WTC11 (cell line): ENCODE measurements at regions not wholly inside any gene's neighbourhood (a gene's known extent, or its start where the extent isn't known, plus 50 kb on each side); places are given as distances from the start of the nearest gene placed in this dataset.
"Not testable (repeated sequence)": the region's sequence is repeated elsewhere in the genome, so short reads cannot be mapped to it uniquely, and the experiment has no call there.

Source experiments
- ATAC-seq: fragments of 200-7000 bp; cut with Tn5 transposase; 2 replicates; pipeline ENCODE4 v1.10.0; 2021; ENCODE audit warnings: mild to moderate bottlenecking, moderate library complexity
- CTCF ChIA-PET: fragments of 300-600 bp; sonication (Branson Sonifier 250); formaldehyde crosslinking; loops from one replicate; lab custom pipeline; 2021; ENCODE audit warnings: antibody characterized with exemption; lab: Charles Lee
- POLR2A ChIA-PET: fragments of 350-600 bp; sonication (Branson Sonifier 250); formaldehyde crosslinking; loops from one replicate; lab custom pipeline; 2021; ENCODE audit warnings: antibody characterized with exemption; lab: Charles Lee
- DNase-seq: peaks from one replicate; pipeline ENCODE4 v3.0.0; 2021; ENCODE audit warnings: low spot score
- H3K27ac Mint-ChIP-seq: 2 replicates; pipeline ENCODE4 v1.8.0; 2021; ENCODE audit warnings: mixed read lengths
- H3K27me3 Mint-ChIP-seq: 2 replicates; pipeline ENCODE4 v1.8.0; 2021; ENCODE audit warnings: low read depth, mild to moderate bottlenecking, moderate library complexity, mixed read lengths
- H3K36me3 Mint-ChIP-seq: 2 replicates; pipeline ENCODE4 v1.8.0; 2021; ENCODE audit warnings: mixed read lengths
- H3K4me1 Mint-ChIP-seq: 2 replicates; pipeline ENCODE4 v1.8.0; 2022; ENCODE audit warnings: mixed read lengths
- H3K4me3 Mint-ChIP-seq: 2 replicates; pipeline ENCODE4 v1.8.0; 2021; ENCODE audit warnings: mild to moderate bottlenecking, moderate library complexity, mixed read lengths
- H3K9me3 Mint-ChIP-seq: 2 replicates; pipeline ENCODE4 v1.8.0; 2021; ENCODE audit warnings: mixed read lengths
- AFF4 ChIP-seq: sonication (generic); formaldehyde crosslinking; IDR thresholded peaks from 2 replicates; pipeline ENCODE4 v1.8.1; 2023; ENCODE audit warnings: mild to moderate bottlenecking, missing genetic modification reagents, borderline replicate concordance
- ATF3 ChIP-seq: sonication (generic); formaldehyde crosslinking; conservative IDR thresholded peaks from 2 replicates; pipeline ENCODE4 v1.8.1; 2022; ENCODE audit warnings: mild to moderate bottlenecking, missing genetic modification reagents
- CREB1 ChIP-seq: sonication (generic); formaldehyde crosslinking; IDR thresholded peaks from 2 replicates; pipeline ENCODE4 v1.8.0; 2023; ENCODE audit warnings: mild to moderate bottlenecking, missing genetic modification reagents
- E2F1 ChIP-seq: sonication (generic); formaldehyde crosslinking; IDR thresholded peaks from 2 replicates; pipeline ENCODE4 v1.8.0; 2022; ENCODE audit warnings: mild to moderate bottlenecking, missing genetic modification reagents
- EMX1 ChIP-seq: fragments of 250-450 bp; sonication (Bioruptor Pico); IDR thresholded peaks from 2 replicates; pipeline ENCODE4 v1.8.0; 2021; ENCODE audit warnings: mild to moderate bottlenecking
- FOXJ3 ChIP-seq: sonication (generic); formaldehyde crosslinking; IDR thresholded peaks from 2 replicates; pipeline ENCODE4 v1.9.0; 2021; ENCODE audit warnings: missing genetic modification reagents, mild to moderate bottlenecking, borderline replicate concordance
- MAX ChIP-seq: sonication (generic); formaldehyde crosslinking; IDR thresholded peaks from 2 replicates; pipeline ENCODE4 v1.8.0; 2022; ENCODE audit warnings: mild to moderate bottlenecking, missing genetic modification reagents
- NR3C1 ChIP-seq: sonication (generic); formaldehyde crosslinking; conservative IDR thresholded peaks from 2 replicates; pipeline ENCODE4 v1.8.1; 2023; ENCODE audit warnings: low read depth, mild to moderate bottlenecking, missing genetic modification reagents
- PRDM15 ChIP-seq: sonication (generic); formaldehyde crosslinking; IDR thresholded peaks from 2 replicates; pipeline ENCODE4 v1.8.0; 2022; ENCODE audit warnings: missing genetic modification reagents
- PRRX2 ChIP-seq: fragments of 250-450 bp; sonication (Bioruptor Pico); IDR thresholded peaks from 2 replicates; pipeline ENCODE4 v1.8.0; 2021; ENCODE audit warnings: mild to moderate bottlenecking
- RORB ChIP-seq: fragments of 250-450 bp; sonication (Bioruptor Pico); IDR thresholded peaks from 2 replicates; pipeline ENCODE4 v1.9.0; 2021; ENCODE audit warnings: mild to moderate bottlenecking
- USF1 ChIP-seq: sonication (generic); formaldehyde crosslinking; IDR thresholded peaks from 2 replicates; pipeline ENCODE4 v1.8.0; 2022; ENCODE audit warnings: mild to moderate bottlenecking, missing genetic modification reagents
- ZNF138 ChIP-seq: sonication (generic); formaldehyde crosslinking; conservative IDR thresholded peaks from 2 replicates; pipeline ENCODE4 v1.8.1; 2022; ENCODE audit warnings: mild to moderate bottlenecking, moderate library complexity, missing genetic modification reagents
- ZNF219 ChIP-seq: sonication (generic); formaldehyde crosslinking; IDR thresholded peaks from 2 replicates; pipeline ENCODE4 v1.8.0; 2023; ENCODE audit warnings: missing genetic modification reagents, mild to moderate bottlenecking, borderline replicate concordance
- ZNF281 ChIP-seq: sonication (generic); formaldehyde crosslinking; IDR thresholded peaks from 2 replicates; pipeline ENCODE4 v1.8.0; 2023; ENCODE audit warnings: mild to moderate bottlenecking, missing genetic modification reagents
- ZNF317 ChIP-seq: sonication (generic); formaldehyde crosslinking; IDR thresholded peaks from 2 replicates; pipeline ENCODE4 v1.8.1; 2023; ENCODE audit warnings: low read depth, mild to moderate bottlenecking, moderate library complexity, missing genetic modification reagents, borderline replicate concordance

GRCh38 chr1:224052772-224053171 lies 61.1 kb upstream of the FBXO28 start (continued):
- no peak for TF ChIP-seq PRDM15 (CRISPR knock-in tag)
- no peak for TF ChIP-seq FOXJ3 (CRISPR knock-in tag)
- TF ChIP-seq ZNF281, result no peak
- TF ChIP-seq CREB1 (CRISPR knock-in tag), result no peak
- TF ChIP-seq ZNF219 (CRISPR knock-in tag), result no peak
- no peak for TF ChIP-seq ATF3 (CRISPR knock-in tag)
- no peak for TF ChIP-seq NR3C1 (CRISPR knock-in tag)

GRCh38 chr1:224051782-224052181 lies 62.1 kb upstream of the FBXO28 start:
- POLR2A ChIA-PET, DNase-seq, H3K36me3 Mint-ChIP-seq, H3K27ac Mint-ChIP-seq, ATAC-seq, H3K4me3 Mint-ChIP-seq, H3K27me3 Mint-ChIP-seq: not testable (repeated sequence)
- peaks cover 11% of the 10 kb centered on the region for H3K4me1 Mint-ChIP-seq
- peaks cover 25% of the 10 kb centered on the region for H3K9me3 Mint-ChIP-seq
- CTCF ChIA-PET, result interaction anchor here (0.9 to 2.2 kb wide), 12 partner anchors 9 to 406 kb away, joined by 3 to 18 read pairs (median 4); no protein-coding TSS in a partner anchor

- Mint-ChIP-seq H3K4me1 (peaks cover 8% of the 10 kb centered on the region), H3K9me3 (peaks cover 25% of the 10 kb centered on the region), H3K4me3 (no peak overlapping the region), H3K36me3 (peaks cover 2% of the 10 kb centered on the region), H3K27me3 (no peaks in the 10 kb centered on the region), H3K27ac (no peak overlapping the region)
- no peak for ATAC-seq
- CTCF ChIA-PET, result interaction anchor here (0.6 to 2.2 kb wide), 26 partner anchors 9 to 855 kb away, joined by 3 to 18 read pairs (median 3); no protein-coding TSS in a partner anchor
- no peak for DNase-seq
- POLR2A ChIA-PET, result no interaction called here
- TF ChIP-seq EMX1 (CRISPR knock-in tag), result no peak
- TF ChIP-seq ZNF219 (CRISPR knock-in tag), result no peak
- no peak for TF ChIP-seq MAX (CRISPR knock-in tag)
- no peak for TF ChIP-seq PRDM15 (CRISPR knock-in tag)
- no peak for TF ChIP-seq ZNF317 (CRISPR knock-in tag)
- TF ChIP-seq ZNF138 (CRISPR knock-in tag), result no peak
- TF ChIP-seq PRRX2 (CRISPR knock-in tag), result no peak
- no peak for TF ChIP-seq AFF4
- TF ChIP-seq E2F1 (CRISPR knock-in tag), result no peak
- no peak for TF ChIP-seq RORB (CRISPR knock-in tag)
- no peak for TF ChIP-seq USF1 (CRISPR knock-in tag)
These were observed 62.9 kb upstream of the FBXO28 start for GRCh38 chr1:224051086-224051406.
